CD4-positive, alpha-beta T cell treated with Interleukin-15 for 1 hour (primary cell): ENCODE measurements at regions not wholly inside any gene's neighbourhood (a gene's known extent, or its start where the extent isn't known, plus 50 kb on each side); places are given as distances from the start of the nearest gene placed in this dataset.
"Not testable (repeated sequence)": the region's sequence is repeated elsewhere in the genome, so short reads cannot be mapped to it uniquely, and the experiment has no call there.

ENCODE experiments used
- DNase-seq: peaks from one replicate; pipeline ENCODE4 v3.0.0-alpha.2; 2020

- DNase-seq: peak; percentile 37
Observed at GRCh38 chr3:138890555-138891187, 55.9 kb upstream of the PIK3CB start.

GRCh38 chr3:138889792-138890191 is 55.1 kb upstream of the PIK3CB start:
- no peak for DNase-seq

GRCh38 chr3:138888560-138888959 is 53.8 kb upstream of the PIK3CB start:
- DNase-seq: no peak

- DNase-seq: not testable (repeated sequence)
Observed at GRCh38 chr3:138886096-138886495, 51.4 kb upstream of the PIK3CB start.
